Breast epithelium (tissue), 4 donors: ENCODE measurements at regions not wholly inside any gene's neighbourhood (a gene's known extent, or its start where the extent isn't known, plus 50 kb on each side); places are given as distances from the start of the nearest gene placed in this dataset.

Source experiments
- DNase-seq, 2 donors: peaks; one replicate each; pipeline ENCODE4 v3.0.0-alpha.2; 2019; ENCODE audit warnings: low spot score in 2 of 2
- H3K27ac ChIP-seq, 2 donors: fragments of 200-600 bp; sonication (generic) in 1 of 2; one replicate each; pipeline ENCODE4 v1.5.1; 2016 to 2019; ENCODE audit warnings: mild to moderate bottlenecking in 1 of 2
- H3K27me3 ChIP-seq, 2 donors: fragments of 200-600 bp; sonication (generic) in 1 of 2; one replicate each; pipeline versions ENCODE4 v1.5.1 to v1.6.0; 2017 to 2019; ENCODE audit warnings: control low read depth in 1 of 2, mild to moderate bottlenecking in 1 of 2
- H3K36me3 ChIP-seq: fragments of 200-600 bp; one replicate; pipeline ENCODE4 v1.5.1; 2019
- H3K4me1 ChIP-seq, 2 donors: fragments of 200-600 bp; sonication (generic); one replicate each; pipeline ENCODE4 v1.5.1; 2016 to 2019; ENCODE audit warnings: control low read depth in 1 of 2
- H3K4me3 ChIP-seq, 3 donors: fragments of 200-600 bp; sonication (generic); 1 replicate in 2 of 3; 2 replicates in 1 of 3; pipeline ENCODE4 v1.5.1; 2016 to 2019; ENCODE audit warnings: mild to moderate bottlenecking in 3 of 3, moderate library complexity in 2 of 3
- H3K9me3 ChIP-seq, 2 donors: fragments of 200-600 bp; sonication (generic) in 1 of 2; one replicate each; pipeline ENCODE4 v1.5.1; 2016 to 2019; ENCODE audit warnings: control low read depth in 1 of 2
- POLR2A ChIP-seq: fragments of 450-650 bp; IDR thresholded peaks from one replicate; pipeline ENCODE4 v1.6.1; 2016; ENCODE audit warnings: antibody characterized with exemption, mild to moderate bottlenecking, moderate library complexity
- POLR2AphosphoS5 ChIP-seq, 3 donors: sonication (generic); formaldehyde crosslinking; IDR thresholded peaks; one replicate each; pipeline ENCODE4 v1.6.1; 2017; ENCODE audit warnings: antibody characterized with exemption in 3 of 3
- intact Hi-C: fragments of 100-400 bp; cut with DNase I; formaldehyde crosslinking; loops from one replicate; pipeline ENCODE4 v1.15.1; 2023; ENCODE audit warnings: low total_unique reads
- TF ChIP-seq, protein P1 (sequence below), 3 donors: fragments of 450-650 bp; IDR thresholded peaks; one replicate each; pipeline ENCODE4 v1.5.1; 2016 to 2017; ENCODE audit warnings: antibody characterized with exemption in 3 of 3, mild to moderate bottlenecking in 3 of 3, moderate library complexity in 3 of 3

- Histone ChIP-seq H3K27ac (peak overlapping the region; percentile 5 to 60), H3K4me3 (no peak overlapping the region), H3K27me3 (no peaks in the 10 kb centered on the region), H3K36me3 (no peaks in the 10 kb centered on the region), H3K4me1 (no peaks in the 10 kb centered on the region), H3K9me3 (peaks cover 0 to 1% of the 10 kb centered on the region in 2 donors)
- DNase-seq, result no peak
- TF ChIP-seq POLR2AphosphoS5 (IDR thresholded peaks at IDR 0.05) (no peak), POLR2A (no peak)
- intact Hi-C loops, result no loop called here
Observed at GRCh38 chr1:55363268-55363667, 148.1 kb upstream of the USP24 start.

DNA sequence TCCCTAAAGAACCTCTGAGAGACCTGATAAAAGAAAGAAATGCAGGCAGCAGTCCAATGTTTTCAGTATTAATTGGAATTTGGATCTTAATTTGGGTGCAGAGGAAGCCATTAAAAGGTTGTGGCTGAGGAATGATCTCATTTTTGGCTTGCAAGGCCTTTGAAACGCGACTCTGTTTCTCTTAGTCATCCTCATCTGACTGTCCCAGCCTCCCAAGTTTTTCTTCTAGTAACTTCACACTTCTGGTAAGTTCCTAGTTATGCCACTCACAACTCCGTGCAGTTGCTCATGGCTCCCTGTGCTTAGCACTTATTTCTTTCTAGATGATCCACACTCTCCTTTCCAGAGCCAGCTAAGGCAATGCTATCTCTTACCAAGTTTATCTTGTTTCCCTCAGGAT is 147.4 kb upstream of the USP24 start:
- no peak for DNase-seq
- no peaks in the 10 kb centered on the region for H3K9me3 ChIP-seq
- H3K36me3 ChIP-seq, result no peaks in the 10 kb centered on the region
- no peaks in the 10 kb centered on the region for H3K27me3 ChIP-seq
- intact Hi-C loops, result no loop called here
- TF ChIP-seq POLR2A (no peak), POLR2AphosphoS5 (IDR thresholded peaks at IDR 0.05) (peak in 1 of 3 donors; percentile 15)
- TF ChIP-seq, protein P1, sequence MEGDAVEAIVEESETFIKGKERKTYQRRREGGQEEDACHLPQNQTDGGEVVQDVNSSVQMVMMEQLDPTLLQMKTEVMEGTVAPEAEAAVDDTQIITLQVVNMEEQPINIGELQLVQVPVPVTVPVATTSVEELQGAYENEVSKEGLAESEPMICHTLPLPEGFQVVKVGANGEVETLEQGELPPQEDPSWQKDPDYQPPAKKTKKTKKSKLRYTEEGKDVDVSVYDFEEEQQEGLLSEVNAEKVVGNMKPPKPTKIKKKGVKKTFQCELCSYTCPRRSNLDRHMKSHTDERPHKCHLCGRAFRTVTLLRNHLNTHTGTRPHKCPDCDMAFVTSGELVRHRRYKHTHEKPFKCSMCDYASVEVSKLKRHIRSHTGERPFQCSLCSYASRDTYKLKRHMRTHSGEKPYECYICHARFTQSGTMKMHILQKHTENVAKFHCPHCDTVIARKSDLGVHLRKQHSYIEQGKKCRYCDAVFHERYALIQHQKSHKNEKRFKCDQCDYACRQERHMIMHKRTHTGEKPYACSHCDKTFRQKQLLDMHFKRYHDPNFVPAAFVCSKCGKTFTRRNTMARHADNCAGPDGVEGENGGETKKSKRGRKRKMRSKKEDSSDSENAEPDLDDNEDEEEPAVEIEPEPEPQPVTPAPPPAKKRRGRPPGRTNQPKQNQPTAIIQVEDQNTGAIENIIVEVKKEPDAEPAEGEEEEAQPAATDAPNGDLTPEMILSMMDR (IDR thresholded peaks at IDR 0.05), result no peak
- H3K4me1 ChIP-seq, result no peaks in the 10 kb centered on the region
- H3K27ac ChIP-seq, result peak overlapping the region; percentile 5 to 60
- no peak overlapping the region for H3K4me3 ChIP-seq

- Histone ChIP-seq H3K36me3 (no peaks in the 10 kb centered on the region), H3K4me1 (no peaks in the 10 kb centered on the region), H3K4me3 (no peak overlapping the region), H3K27ac (no peak overlapping the region), H3K27me3 (no peaks in the 10 kb centered on the region), H3K9me3 (no peaks in the 10 kb centered on the region)
- intact Hi-C loops, result no loop called here
- no peak for DNase-seq
- TF ChIP-seq, protein P1 (IDR thresholded peaks at IDR 0.05), result no peak
- no peak for TF ChIP-seq POLR2AphosphoS5 (IDR thresholded peaks at IDR 0.05)
- TF ChIP-seq POLR2A, result no peak
Observed at GRCh38 chr1:55359611-55360010, 144.4 kb upstream of the USP24 start.

DNA sequence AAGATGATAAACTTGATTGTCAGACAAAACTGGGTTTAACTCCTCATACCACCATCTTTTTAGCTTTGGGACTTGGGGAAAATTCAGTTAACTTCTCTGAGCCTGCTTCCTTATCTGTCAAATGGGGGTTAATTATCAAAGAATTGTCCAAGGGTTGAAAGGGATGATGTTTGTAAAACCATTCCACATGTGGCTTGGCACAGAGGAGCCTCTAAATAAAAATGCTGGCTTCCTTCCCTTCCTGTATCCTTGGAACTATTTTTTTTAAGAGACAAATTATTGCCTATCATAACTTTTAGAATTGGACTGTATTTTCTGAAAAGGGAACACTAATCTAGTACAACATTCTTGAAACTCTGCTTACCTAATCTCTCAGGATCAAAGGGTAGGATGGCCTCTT is 143.4 kb upstream of the USP24 start:
- no peaks in the 10 kb centered on the region for H3K4me1 ChIP-seq
- no peaks in the 10 kb centered on the region for H3K9me3 ChIP-seq
- intact Hi-C loops, result no loop called here
- H3K4me3 ChIP-seq, result no peak overlapping the region
- H3K27ac ChIP-seq, result no peak overlapping the region
- TF ChIP-seq POLR2A, result no peak
- no peaks in the 10 kb centered on the region for H3K36me3 ChIP-seq
- no peaks in the 10 kb centered on the region for H3K27me3 ChIP-seq
- no peak for DNase-seq

GRCh38 chr1:55355549-55355948 is 140.4 kb upstream of the USP24 start:
- Histone ChIP-seq H3K27me3 (no peaks in the 10 kb centered on the region), H3K27ac (no peak overlapping the region), H3K36me3 (no peaks in the 10 kb centered on the region), H3K4me1 (no peaks in the 10 kb centered on the region), H3K9me3 (no peaks in the 10 kb centered on the region), H3K4me3 (no peak overlapping the region)
- TF ChIP-seq, protein P1 (IDR thresholded peaks at IDR 0.05), result no peak
- TF ChIP-seq POLR2AphosphoS5 (IDR thresholded peaks at IDR 0.05) (no peak), POLR2A (no peak)
- DNase-seq, result no peak
- intact Hi-C loops, result no loop called here

DNA sequence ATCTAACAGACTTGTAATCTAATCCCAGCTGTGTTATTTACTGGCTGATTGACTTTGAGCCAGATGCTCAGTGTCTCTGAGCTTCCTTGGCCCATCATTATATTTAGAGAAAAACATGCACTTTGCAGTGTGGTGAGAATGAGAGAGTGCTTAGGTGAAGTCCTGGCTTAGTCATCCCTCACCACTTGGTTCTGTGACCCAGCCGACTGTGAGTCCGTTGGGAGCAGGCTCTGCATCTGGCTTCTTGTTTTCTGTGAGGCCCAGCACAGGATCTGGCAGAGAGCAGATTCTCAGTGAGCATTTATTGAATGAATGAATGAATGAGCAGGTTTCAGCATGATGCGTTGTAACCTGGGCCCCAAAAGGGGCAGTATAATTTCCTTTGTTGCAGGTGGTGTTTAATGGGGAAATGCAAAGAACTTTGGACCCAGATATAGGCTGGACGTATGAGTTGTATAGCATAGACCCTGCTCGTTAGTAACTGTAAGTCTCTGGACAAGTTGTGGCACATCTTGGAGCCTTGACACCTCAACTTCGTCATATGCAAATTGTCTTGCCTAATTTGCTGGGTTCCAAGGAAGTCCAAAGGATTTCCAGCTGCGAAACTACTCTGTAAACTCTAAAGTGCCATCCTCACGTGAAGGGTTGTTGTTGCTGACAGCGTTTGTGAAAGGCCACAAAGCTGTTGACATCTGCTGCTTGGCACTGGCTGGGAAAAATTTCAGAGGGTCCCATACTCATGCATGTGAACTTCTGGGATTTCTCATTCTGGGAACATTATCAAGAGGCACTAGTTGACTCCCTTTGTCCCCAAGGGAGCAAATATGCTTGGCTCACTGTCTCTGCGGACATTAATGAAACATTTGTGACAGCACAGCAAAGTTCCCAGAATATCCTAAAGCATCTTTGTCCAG is 138.8 kb upstream of the USP24 start:
- no peaks in the 10 kb centered on the region for H3K4me1 ChIP-seq
- H3K9me3 ChIP-seq, result no peaks in the 10 kb centered on the region
- no peaks in the 10 kb centered on the region for H3K27me3 ChIP-seq
- no peaks in the 10 kb centered on the region for H3K36me3 ChIP-seq
- H3K27ac ChIP-seq, result no peak overlapping the region
- intact Hi-C loops, result no loop called here
- TF ChIP-seq, protein P1 (IDR thresholded peaks at IDR 0.05), result no peak
- no peak for TF ChIP-seq POLR2A
- TF ChIP-seq POLR2AphosphoS5 (IDR thresholded peaks at IDR 0.05), result no peak
- DNase-seq, result no peak
- no peak overlapping the region for H3K4me3 ChIP-seq
